ENCODE measurements at regions not wholly inside any gene's neighbourhood (a gene's known extent, or its start where the extent isn't known, plus 50 kb on each side); places are given as distances from the start of the nearest gene placed in this dataset.

GRCh38 chr12:115511305-115511704 is 766.2 kb downstream of the MED13L start:
- no peaks in the 10 kb centered on the region for H3K27me3 ChIP-seq (replicated peaks; ENCODE audit: insufficient read depth)
- ATAC-seq (ENCODE audit: insufficient number of reproducible peaks, low FRiP score, low read depth) (no peak), DNase-seq (ENCODE audit: low spot score) (no peak)
- peaks cover 4% of the 10 kb centered on the region for H3K9me3 ChIP-seq
- no peaks in the 10 kb centered on the region for H3K36me3 ChIP-seq
- no peaks in the 10 kb centered on the region for H3K4me1 ChIP-seq (ENCODE audit: control insufficient read depth in 1 of 2, low read depth in 2 of 2)
- TF ChIP-seq CTCF (IDR thresholded peaks at IDR 0.05), result no peak
- H3K27ac ChIP-seq, result no peak overlapping the region
- H3K4me3 ChIP-seq, result no peak overlapping the region

GRCh38 chr12:115508990-115509389 is 768.5 kb downstream of the MED13L start:
- Histone ChIP-seq H3K9me3 (peaks cover 4% of the 10 kb centered on the region), H3K27me3 (replicated peaks; ENCODE audit: insufficient read depth) (no peaks in the 10 kb centered on the region), H3K36me3 (no peaks in the 10 kb centered on the region), H3K4me1 (ENCODE audit: control insufficient read depth in 1 of 2, low read depth in 2 of 2) (no peaks in the 10 kb centered on the region), H3K4me3 (no peak overlapping the region), H3K27ac (no peak overlapping the region)
- ATAC-seq (ENCODE audit: insufficient number of reproducible peaks, low FRiP score, low read depth), result no peak
- no peak for DNase-seq (ENCODE audit: low spot score)
- TF ChIP-seq CTCF (IDR thresholded peaks at IDR 0.05), result no peak

GRCh38 chr12:115507951-115508722 is 769.4 kb downstream of the MED13L start:
- DNase-seq (ENCODE audit: low spot score), result no peak
- no peak overlapping the region for H3K4me3 ChIP-seq
- H3K27ac ChIP-seq, result no peak overlapping the region
- no peaks in the 10 kb centered on the region for H3K4me1 ChIP-seq (ENCODE audit: control insufficient read depth in 1 of 2, low read depth in 2 of 2)
- TF ChIP-seq CTCF (IDR thresholded peaks at IDR 0.05), result no peak
- H3K9me3 ChIP-seq, result peaks cover 1% of the 10 kb centered on the region
- no peaks in the 10 kb centered on the region for H3K27me3 ChIP-seq (replicated peaks; ENCODE audit: insufficient read depth)
- no peaks in the 10 kb centered on the region for H3K36me3 ChIP-seq
- ATAC-seq (ENCODE audit: insufficient number of reproducible peaks, low FRiP score, low read depth), result no peak

GRCh38 chr12:115507560-115507889 is 770.0 kb downstream of the MED13L start:
- H3K4me1 ChIP-seq (ENCODE audit: control insufficient read depth in 1 of 2, low read depth in 2 of 2), result no peaks in the 10 kb centered on the region
- no peaks in the 10 kb centered on the region for H3K36me3 ChIP-seq
- no peak overlapping the region for H3K4me3 ChIP-seq
- no peak for TF ChIP-seq CTCF (IDR thresholded peaks at IDR 0.05)
- H3K9me3 ChIP-seq, result no peaks in the 10 kb centered on the region
- no peaks in the 10 kb centered on the region for H3K27me3 ChIP-seq (replicated peaks; ENCODE audit: insufficient read depth)
- DNase-seq (ENCODE audit: low spot score) (no peak), ATAC-seq (ENCODE audit: insufficient number of reproducible peaks, low FRiP score, low read depth) (no peak)
- no peak overlapping the region for H3K27ac ChIP-seq

- ATAC-seq (ENCODE audit: insufficient number of reproducible peaks, low FRiP score, low read depth), result no peak
- Histone ChIP-seq H3K9me3 (no peaks in the 10 kb centered on the region), H3K4me3 (no peak overlapping the region), H3K36me3 (no peaks in the 10 kb centered on the region), H3K27ac (no peak overlapping the region), H3K27me3 (replicated peaks; ENCODE audit: insufficient read depth) (no peaks in the 10 kb centered on the region), H3K4me1 (ENCODE audit: control insufficient read depth in 1 of 2, low read depth in 2 of 2) (no peaks in the 10 kb centered on the region)
- no peak for DNase-seq (ENCODE audit: low spot score)
- TF ChIP-seq CTCF (IDR thresholded peaks at IDR 0.05), result no peak
Measured at GRCh38 chr12:115506822-115507559, 770.5 kb downstream of the MED13L start.

Measured in thoracic aorta (tissue), 2 donors.